Progenitor cell of endocrine pancreas (in vitro differentiated cells): ENCODE measurements at regions not wholly inside any gene's neighbourhood (a gene's known extent, or its start where the extent isn't known, plus 50 kb on each side); places are given as distances from the start of the nearest gene placed in this dataset.

Source experiments
- DNase-seq: peaks from one replicate; pipeline ENCODE4 v3.0.0; 2021; ENCODE audit warnings: low spot score; ENCODE audit not compliant: unreplicated experiment
- H3K27ac Mint-ChIP-seq: 2 replicates; pipeline ENCODE4 v1.8.0; 2021; ENCODE audit warnings: mild to moderate bottlenecking, moderate library complexity, mixed read lengths
- H3K27me3 Mint-ChIP-seq: 2 replicates; pipeline ENCODE4 v1.8.0; 2021; ENCODE audit warnings: mixed read lengths
- H3K36me3 Mint-ChIP-seq: 2 replicates; pipeline ENCODE4 v1.8.0; 2022; ENCODE audit warnings: mixed read lengths; ENCODE audit not compliant: insufficient read depth
- H3K4me1 Mint-ChIP-seq: 2 replicates; pipeline ENCODE4 v1.8.0; 2021; ENCODE audit warnings: low read depth, mixed read lengths
- H3K4me3 Mint-ChIP-seq: 2 replicates; pipeline ENCODE4 v1.8.0; 2021; ENCODE audit warnings: low read depth, mild to moderate bottlenecking, moderate library complexity, mixed read lengths
- H3K9me3 Mint-ChIP-seq: 2 replicates; pipeline ENCODE4 v1.8.0; 2021; ENCODE audit warnings: low read depth, mixed read lengths
- CTCF ChIP-seq: fragments of 200-600 bp; sonication (generic); IDR thresholded peaks from one replicate; pipeline ENCODE4 v1.5.0; 2021; ENCODE audit warnings: antibody characterized with exemption, mild to moderate bottlenecking; ENCODE audit not compliant: unreplicated experiment

- DNase-seq: no peak
- Mint-ChIP-seq H3K9me3 (peaks cover 6% of the 10 kb centered on the region), H3K36me3 (no peaks in the 10 kb centered on the region), H3K4me1 (no peaks in the 10 kb centered on the region), H3K27ac (no peak overlapping the region), H3K4me3 (no peak overlapping the region), H3K27me3 (no peaks in the 10 kb centered on the region)
- TF ChIP-seq CTCF: no peak
Measured at GRCh38 chr3:83670416-83670815, 1288.4 kb upstream of the CADM2 start.

- DNase-seq: no peak
- Mint-ChIP-seq H3K27ac (no peak overlapping the region), H3K4me1 (peaks cover 13% of the 10 kb centered on the region), H3K27me3 (no peaks in the 10 kb centered on the region), H3K9me3 (peaks cover 13% of the 10 kb centered on the region), H3K4me3 (no peak overlapping the region), H3K36me3 (peaks cover 2% of the 10 kb centered on the region)
- TF ChIP-seq CTCF: no peak
Measured at GRCh38 chr3:83683937-83684598, 1274.7 kb upstream of the CADM2 start.

GRCh38 chr3:83706669-83707068 lies 1252.1 kb upstream of the CADM2 start:
- Mint-ChIP-seq H3K27ac (no peak overlapping the region), H3K4me3 (no peak overlapping the region), H3K9me3 (peaks cover 6% of the 10 kb centered on the region), H3K4me1 (no peaks in the 10 kb centered on the region), H3K36me3 (no peaks in the 10 kb centered on the region), H3K27me3 (no peaks in the 10 kb centered on the region)
- DNase-seq: no peak
- TF ChIP-seq CTCF: no peak

GRCh38 chr3:83715307-83715706 lies 1243.5 kb upstream of the CADM2 start:
- H3K4me3 Mint-ChIP-seq: no peak overlapping the region
- no peak for DNase-seq
- no peaks in the 10 kb centered on the region for H3K27me3 Mint-ChIP-seq
- no peak overlapping the region for H3K27ac Mint-ChIP-seq
- H3K36me3 Mint-ChIP-seq: no peaks in the 10 kb centered on the region
- H3K4me1 Mint-ChIP-seq: no peaks in the 10 kb centered on the region
- TF ChIP-seq CTCF: no peak
- no peaks in the 10 kb centered on the region for H3K9me3 Mint-ChIP-seq

- Mint-ChIP-seq H3K27ac (no peak overlapping the region), H3K36me3 (peaks cover under 1% of the 10 kb centered on the region), H3K4me3 (no peak overlapping the region), H3K9me3 (peaks cover 25% of the 10 kb centered on the region), H3K4me1 (peaks cover 1% of the 10 kb centered on the region), H3K27me3 (no peaks in the 10 kb centered on the region)
- TF ChIP-seq CTCF: no peak
- no peak for DNase-seq
Measured at GRCh38 chr3:83729576-83729975, 1229.2 kb upstream of the CADM2 start.
